Prostate gland (tissue), 2 donors: ENCODE measurements at regions not wholly inside any gene's neighbourhood (a gene's known extent, or its start where the extent isn't known, plus 50 kb on each side); places are given as distances from the start of the nearest gene placed in this dataset.

Source experiments
- POLR2AphosphoS5 ChIP-seq: sonication (generic); formaldehyde crosslinking; IDR thresholded peaks from one replicate; pipeline ENCODE4 v1.6.1; 2017; ENCODE audit warnings: antibody characterized with exemption
- TF ChIP-seq, protein P1 (sequence below), 4 experiments: fragments of 200-600 bp in 2 of 4; fragments of 450-650 bp in 2 of 4; sonication (generic) in 2 of 4; IDR thresholded peaks; 1 replicate in 3 of 4; 2 replicates in 1 of 4; pipeline ENCODE4 v1.5.1; 2016 to 2019; ENCODE audit warnings: antibody characterized with exemption in 4 of 4, mild to moderate bottlenecking in 2 of 4, moderate library complexity in 2 of 4

GRCh38 chr9:83146325-83146724 is 83.4 kb upstream of the RASEF start:
- TF ChIP-seq, protein P1, sequence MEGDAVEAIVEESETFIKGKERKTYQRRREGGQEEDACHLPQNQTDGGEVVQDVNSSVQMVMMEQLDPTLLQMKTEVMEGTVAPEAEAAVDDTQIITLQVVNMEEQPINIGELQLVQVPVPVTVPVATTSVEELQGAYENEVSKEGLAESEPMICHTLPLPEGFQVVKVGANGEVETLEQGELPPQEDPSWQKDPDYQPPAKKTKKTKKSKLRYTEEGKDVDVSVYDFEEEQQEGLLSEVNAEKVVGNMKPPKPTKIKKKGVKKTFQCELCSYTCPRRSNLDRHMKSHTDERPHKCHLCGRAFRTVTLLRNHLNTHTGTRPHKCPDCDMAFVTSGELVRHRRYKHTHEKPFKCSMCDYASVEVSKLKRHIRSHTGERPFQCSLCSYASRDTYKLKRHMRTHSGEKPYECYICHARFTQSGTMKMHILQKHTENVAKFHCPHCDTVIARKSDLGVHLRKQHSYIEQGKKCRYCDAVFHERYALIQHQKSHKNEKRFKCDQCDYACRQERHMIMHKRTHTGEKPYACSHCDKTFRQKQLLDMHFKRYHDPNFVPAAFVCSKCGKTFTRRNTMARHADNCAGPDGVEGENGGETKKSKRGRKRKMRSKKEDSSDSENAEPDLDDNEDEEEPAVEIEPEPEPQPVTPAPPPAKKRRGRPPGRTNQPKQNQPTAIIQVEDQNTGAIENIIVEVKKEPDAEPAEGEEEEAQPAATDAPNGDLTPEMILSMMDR (IDR thresholded peaks at IDR 0.05), result no peak
- no peak for TF ChIP-seq POLR2AphosphoS5
